BLaER1 treated with 17β-estradiol and CSF1 and Interleukin-3, amounts not matched to agents 10 nM and 100 nM (cell line): ENCODE measurements at regions not wholly inside any gene's neighbourhood (a gene's known extent, or its start where the extent isn't known, plus 50 kb on each side); places are given as distances from the start of the nearest gene placed in this dataset.

Experiments
- H3K27ac ChIP-seq, 11 experiments: shearing (Covaris generic); formaldehyde crosslinking; 2 replicates each; pipeline ENCODE4 v1.8.1; 2022
- H3K27me3 ChIP-seq, 11 experiments: shearing (Covaris generic); formaldehyde crosslinking; 2 replicates each; pipeline ENCODE4 v1.8.1; 2022
- H3K36me3 ChIP-seq, 11 experiments: shearing (Covaris generic); formaldehyde crosslinking; 2 replicates each; pipeline ENCODE4 v1.8.1; 2022
- H3K4me1 ChIP-seq, 10 experiments: shearing (Covaris generic); formaldehyde crosslinking; 2 replicates each; pipeline ENCODE4 v1.8.1; 2022
- H3K4me2 ChIP-seq, 11 experiments: shearing (Covaris generic); formaldehyde crosslinking; 2 replicates each; pipeline ENCODE4 v1.8.1; 2022
- H3K4me3 ChIP-seq, 10 experiments: shearing (Covaris generic); formaldehyde crosslinking; 2 replicates each; pipeline ENCODE4 v1.8.1; 2022
- H3K9ac ChIP-seq, 11 experiments: shearing (Covaris generic); formaldehyde crosslinking; 2 replicates each; pipeline ENCODE4 v1.8.1; 2022
- H3K9me3 ChIP-seq, 11 experiments: shearing (Covaris generic); formaldehyde crosslinking; replicated peaks in 1 of 11; 2 replicates each; pipeline ENCODE4 v1.8.1; 2022
- H4K20me1 ChIP-seq, 11 experiments: shearing (Covaris generic); formaldehyde crosslinking; 2 replicates each; pipeline ENCODE4 v1.8.1; 2022
- Cebpa-rat ChIP-seq, 11 experiments: shearing (Covaris generic); IDR thresholded peaks; 2 replicates each; pipeline ENCODE4 v1.8.1; 2022

- no peaks in the 10 kb centered on the region for H3K36me3 ChIP-seq
- H4K20me1 ChIP-seq, result no peaks in the 10 kb centered on the region
- no peak overlapping the region for H3K4me3 ChIP-seq
- no peak for TF ChIP-seq Cebpa-rat (IDR thresholded peaks at IDR 0.05)
- no peak overlapping the region for H3K9ac ChIP-seq
- H3K4me2 ChIP-seq, result no peak overlapping the region
- no peaks in the 10 kb centered on the region for H3K27me3 ChIP-seq
- no peak overlapping the region for H3K27ac ChIP-seq
- H3K9me3 ChIP-seq, result peaks cover 0 to 7% (median 0%) of the 10 kb centered on the region in 11 experiments; a peak in 1 of 22 replicates
- H3K4me1 ChIP-seq, result no peaks in the 10 kb centered on the region
These were observed 168.9 kb upstream of the CENPW start for GRCh38 chr6:126170978-126171382.

DNA sequence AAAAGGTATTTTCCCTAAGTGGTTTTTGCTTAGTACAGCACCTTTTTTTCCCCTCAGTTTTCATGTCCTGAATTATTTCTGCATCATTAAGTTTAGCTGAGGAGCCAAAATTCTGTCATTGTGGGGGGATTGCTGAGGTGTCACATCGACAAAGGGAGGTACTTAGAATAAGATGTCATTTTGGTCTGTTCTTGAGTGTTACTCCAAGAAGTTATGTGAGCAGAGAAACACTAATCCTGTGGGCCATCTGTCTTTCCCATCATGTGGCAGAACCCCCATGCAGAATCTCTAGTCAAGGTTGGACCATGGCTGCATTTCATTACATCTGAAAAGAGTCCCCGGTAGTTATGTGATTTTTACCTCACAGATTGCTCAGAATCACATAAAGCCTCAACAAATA, 167.8 kb upstream of the CENPW start:
- Histone ChIP-seq H3K27me3 (no peaks in the 10 kb centered on the region), H3K4me1 (no peaks in the 10 kb centered on the region), H3K9ac (no peak overlapping the region), H3K4me2 (no peak overlapping the region), H3K4me3 (no peak overlapping the region), H4K20me1 (no peaks in the 10 kb centered on the region), H3K27ac (no peak overlapping the region), H3K9me3 (peaks cover 0 to 2% (median 0%) of the 10 kb centered on the region in 11 experiments; a peak in 1 of 22 replicates), H3K36me3 (no peaks in the 10 kb centered on the region)
- TF ChIP-seq Cebpa-rat (IDR thresholded peaks at IDR 0.05), result no peak

GRCh38 chr6:126173265-126173664, 166.7 kb upstream of the CENPW start:
- Histone ChIP-seq H3K36me3 (no peaks in the 10 kb centered on the region), H3K4me1 (no peaks in the 10 kb centered on the region), H3K4me2 (no peak overlapping the region), H3K9ac (no peak overlapping the region), H3K4me3 (no peak overlapping the region), H4K20me1 (no peaks in the 10 kb centered on the region), H3K9me3 (no peaks in the 10 kb centered on the region), H3K27ac (no peak overlapping the region), H3K27me3 (no peaks in the 10 kb centered on the region)
- TF ChIP-seq Cebpa-rat (IDR thresholded peaks at IDR 0.05), result no peak

- TF ChIP-seq Cebpa-rat (IDR thresholded peaks at IDR 0.05), result no peak
- Histone ChIP-seq H3K9me3 (no peaks in the 10 kb centered on the region), H4K20me1 (no peaks in the 10 kb centered on the region)
These were observed 165.2 kb upstream of the CENPW start for GRCh38 chr6:126174697-126175096.

DNA sequence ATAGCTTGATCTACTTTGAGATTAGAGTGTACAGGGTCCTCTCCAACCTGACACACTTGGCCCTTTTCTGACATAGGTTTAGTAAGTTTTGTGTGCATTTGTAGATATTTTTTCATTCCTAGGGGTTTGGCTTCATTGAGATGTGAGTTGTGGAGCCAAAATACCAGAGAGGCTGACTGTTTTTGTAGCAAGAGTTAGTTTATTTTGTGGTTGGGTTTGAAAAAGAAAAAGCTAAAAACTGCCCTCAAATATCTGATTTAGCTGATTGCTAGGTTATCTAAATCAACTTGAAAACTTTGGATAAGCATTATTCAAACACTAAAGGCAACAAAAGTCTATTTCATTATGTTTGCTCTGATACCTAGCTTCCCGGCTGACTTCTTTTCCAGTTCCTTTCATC, 164.7 kb upstream of the CENPW start:
- Histone ChIP-seq H4K20me1 (no peaks in the 10 kb centered on the region), H3K9ac (no peak overlapping the region), H3K27me3 (no peaks in the 10 kb centered on the region), H3K4me2 (no peak overlapping the region), H3K4me1 (peaks cover 0 to 2% (median 0%) of the 10 kb centered on the region in 10 experiments; a peak in 4 of 20 replicates), H3K27ac (no peak overlapping the region), H3K36me3 (no peaks in the 10 kb centered on the region), H3K9me3 (no peaks in the 10 kb centered on the region), H3K4me3 (no peak overlapping the region)
- TF ChIP-seq Cebpa-rat (IDR thresholded peaks at IDR 0.05), result no peak

More at GRCh38 chr6:126174697-126175096, 165.2 kb upstream of the CENPW start:
- H3K27me3 ChIP-seq, result no peaks in the 10 kb centered on the region
- no peak overlapping the region for H3K9ac ChIP-seq
- no peak overlapping the region for H3K4me2 ChIP-seq
- no peaks in the 10 kb centered on the region for H3K36me3 ChIP-seq
- H3K27ac ChIP-seq, result no peak overlapping the region
- no peaks in the 10 kb centered on the region for H3K4me1 ChIP-seq
- H3K4me3 ChIP-seq, result no peak overlapping the region

DNA sequence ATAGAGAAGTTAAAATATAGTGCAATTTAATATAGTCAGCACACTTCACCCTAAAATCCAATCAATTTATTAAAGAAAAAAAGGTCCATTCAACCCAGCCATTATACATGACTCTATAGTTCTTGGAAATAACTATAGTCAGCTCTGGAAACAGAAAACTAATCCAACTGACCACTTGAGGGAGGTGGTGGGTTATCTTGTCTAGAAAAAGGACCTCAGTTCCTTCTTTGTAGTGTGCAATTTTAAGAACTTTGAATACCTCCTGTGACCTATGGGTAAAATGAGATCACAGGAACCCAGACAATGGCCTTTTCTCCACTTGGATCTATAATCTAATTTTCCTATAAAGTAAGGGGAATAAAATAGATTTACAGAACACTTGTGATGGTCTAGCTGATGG, 163.6 kb upstream of the CENPW start:
- Histone ChIP-seq H4K20me1 (no peaks in the 10 kb centered on the region), H3K27ac (no peak overlapping the region), H3K4me2 (no peak overlapping the region), H3K9ac (no peak overlapping the region), H3K36me3 (no peaks in the 10 kb centered on the region), H3K9me3 (no peaks in the 10 kb centered on the region), H3K4me3 (no peak overlapping the region), H3K4me1 (peaks cover 0 to 11% (median 0%) of the 10 kb centered on the region in 10 experiments; a peak in 5 of 20 replicates), H3K27me3 (no peaks in the 10 kb centered on the region)
- TF ChIP-seq Cebpa-rat (IDR thresholded peaks at IDR 0.05), result no peak

DNA sequence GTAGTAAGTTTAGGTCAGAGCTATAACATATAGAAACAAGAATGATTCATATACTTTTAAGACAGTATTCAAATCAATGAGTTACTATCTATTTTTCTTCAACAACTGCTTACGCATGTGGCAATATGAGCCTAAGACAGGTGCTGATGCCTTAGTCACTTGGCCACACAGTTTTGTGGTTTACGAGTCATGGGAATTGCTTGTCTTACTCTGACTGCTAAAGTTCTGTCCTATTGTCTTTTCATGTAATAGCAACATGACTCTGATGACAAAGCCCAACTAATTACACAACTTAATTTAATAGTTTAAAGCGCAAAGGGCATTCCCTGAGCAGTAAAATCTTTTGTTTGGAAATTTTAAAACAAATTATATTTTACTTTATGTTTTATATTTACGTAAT, 159.3 kb upstream of the CENPW start:
- TF ChIP-seq Cebpa-rat (IDR thresholded peaks at IDR 0.05), result peak in 1 of 11 experiments; percentile 40; a peak in 1 of 22 replicates
- Histone ChIP-seq H3K9ac (no peak overlapping the region), H3K9me3 (no peaks in the 10 kb centered on the region), H4K20me1 (no peaks in the 10 kb centered on the region), H3K27ac (peak overlapping the region in 2 of 11 experiments; percentile 36 to 43; a peak in 3 of 22 replicates), H3K4me3 (no peak overlapping the region), H3K36me3 (no peaks in the 10 kb centered on the region), H3K27me3 (no peaks in the 10 kb centered on the region), H3K4me2 (peak overlapping the region in 3 of 11 experiments; percentile 19 to 44 (median 24); a peak in 2 of 22 replicates), H3K4me1 (peaks cover 0 to 11% (median 0%) of the 10 kb centered on the region in 10 experiments; a peak in 5 of 20 replicates)

- no peak overlapping the region for H3K4me3 ChIP-seq
- H3K27me3 ChIP-seq, result no peaks in the 10 kb centered on the region
- H3K9ac ChIP-seq, result no peak overlapping the region
- peak overlapping the region in 6 of 11 experiments; percentile 0 to 43 (median 24); a peak in 7 of 22 replicates for H3K27ac ChIP-seq
- H3K36me3 ChIP-seq, result no peaks in the 10 kb centered on the region
- no peak overlapping the region; a peak in 1 of 22 replicates for H3K4me2 ChIP-seq
- no peaks in the 10 kb centered on the region for H4K20me1 ChIP-seq
- H3K9me3 ChIP-seq, result no peaks in the 10 kb centered on the region
- no peak for TF ChIP-seq Cebpa-rat (IDR thresholded peaks at IDR 0.05)
- H3K4me1 ChIP-seq, result peaks cover 0 to 11% (median 0%) of the 10 kb centered on the region in 10 experiments; a peak in 5 of 20 replicates
These were observed 158.7 kb upstream of the CENPW start for GRCh38 chr6:126181173-126181741.

DNA sequence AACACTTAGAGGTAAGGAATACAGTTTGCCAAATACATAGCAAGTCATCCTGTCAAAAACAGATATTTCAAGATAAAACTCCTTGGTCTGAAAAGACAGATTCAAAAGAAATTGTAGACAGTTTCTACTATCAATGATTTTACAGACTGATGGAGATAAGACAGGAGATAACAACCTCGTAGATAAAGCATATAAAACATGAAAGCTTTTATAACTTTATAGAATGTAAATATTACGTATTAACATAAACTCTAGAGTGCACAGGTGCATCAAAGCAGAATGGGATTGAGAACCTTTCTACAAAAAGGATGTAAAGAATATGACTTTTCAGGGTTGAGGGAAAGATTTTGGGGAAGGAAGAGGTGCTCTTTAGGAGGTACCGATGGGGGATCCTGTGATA, 158.0 kb upstream of the CENPW start:
- no peaks in the 10 kb centered on the region for H3K9me3 ChIP-seq
- no peak overlapping the region for H3K4me3 ChIP-seq
- no peak overlapping the region for H3K27ac ChIP-seq
- no peak overlapping the region for H3K9ac ChIP-seq
- peaks cover 0 to 11% (median 0%) of the 10 kb centered on the region in 10 experiments; a peak in 5 of 20 replicates for H3K4me1 ChIP-seq
- no peaks in the 10 kb centered on the region for H3K27me3 ChIP-seq
- H4K20me1 ChIP-seq, result no peaks in the 10 kb centered on the region
- H3K4me2 ChIP-seq, result no peak overlapping the region
- H3K36me3 ChIP-seq, result no peaks in the 10 kb centered on the region
- no peak for TF ChIP-seq Cebpa-rat (IDR thresholded peaks at IDR 0.05)

DNA sequence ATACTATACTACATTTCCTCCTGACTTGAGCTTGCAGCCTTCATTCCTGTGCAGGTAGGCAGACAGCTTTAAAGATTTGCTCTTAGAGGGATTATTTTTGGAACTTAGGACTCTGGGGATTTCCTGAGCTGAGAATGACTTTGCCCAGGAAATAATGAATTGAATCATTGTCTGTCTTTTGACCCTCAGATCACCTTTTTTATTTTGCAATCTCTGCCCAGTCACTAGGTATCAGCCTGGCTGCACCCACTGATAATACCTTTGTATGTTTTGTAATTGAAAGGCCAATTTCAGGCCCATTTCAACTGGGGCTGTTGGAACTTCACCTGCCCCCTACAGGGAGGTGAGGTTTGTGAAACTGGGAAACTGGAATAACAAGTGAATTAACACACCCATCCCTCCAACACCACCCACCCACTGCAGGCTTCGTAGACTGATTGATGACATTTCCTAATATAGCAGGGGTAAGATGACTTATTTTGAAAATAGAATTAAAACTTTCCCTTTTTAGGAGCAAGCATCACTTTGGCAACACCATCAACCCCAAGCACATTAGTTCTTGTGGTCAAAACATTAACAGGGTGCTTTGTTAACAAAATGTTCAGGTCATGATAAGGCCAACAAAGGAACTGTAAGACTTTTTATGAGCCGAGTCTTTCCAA, 157.1 kb upstream of the CENPW start:
- Histone ChIP-seq H3K27ac (no peak overlapping the region), H3K4me3 (no peak overlapping the region), H3K9me3 (no peaks in the 10 kb centered on the region), H3K27me3 (no peaks in the 10 kb centered on the region), H3K36me3 (no peaks in the 10 kb centered on the region), H3K4me2 (no peak overlapping the region), H4K20me1 (no peaks in the 10 kb centered on the region), H3K4me1 (peaks cover 0 to 11% (median 0%) of the 10 kb centered on the region in 10 experiments; a peak in 5 of 20 replicates), H3K9ac (no peak overlapping the region)
- no peak for TF ChIP-seq Cebpa-rat (IDR thresholded peaks at IDR 0.05)
